Right ventricle myocardium superior (tissue), 1 donor: ENCODE measurements at regions not wholly inside any gene's neighbourhood (a gene's known extent, or its start where the extent isn't known, plus 50 kb on each side); places are given as distances from the start of the nearest gene placed in this dataset.

Source experiments
- ATAC-seq: fragments of 200-7000 bp; cut with Tn5 transposase; one replicate; pipeline ENCODE4 v1.9.1; 2020; ENCODE audit warnings: mild to moderate bottlenecking; ENCODE audit not compliant: poor library complexity
- DNase-seq: peaks from one replicate; pipeline ENCODE4 v3.0.0-alpha.2; 2020
- intact Hi-C: fragments of 100-400 bp; cut with DNase I; formaldehyde crosslinking; loops from one replicate; pipeline ENCODE4 v1.11.2; 2022
- donor health status: DM: no; HTN: yes; CAD: no; lungs with severe emphysema.

DNA sequence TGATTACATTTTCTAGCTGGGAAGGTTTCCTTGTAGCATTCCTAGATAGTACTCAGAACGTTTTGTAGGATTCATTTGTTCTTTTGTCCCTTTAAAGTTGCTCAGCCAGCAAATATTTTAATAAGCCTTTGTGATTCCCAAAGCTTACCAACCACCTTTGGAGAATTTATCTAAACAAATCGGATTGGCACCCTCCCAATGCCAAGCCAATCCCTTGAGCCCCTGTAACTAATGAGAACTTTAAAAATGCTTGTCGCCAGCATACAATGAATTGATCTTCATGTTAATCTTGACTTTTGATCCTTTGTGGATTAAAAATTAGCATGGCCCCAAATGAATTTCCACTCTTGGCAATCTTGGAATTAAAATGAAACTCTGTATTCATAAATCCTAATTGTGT, 559.5 kb downstream of the UTRN start:
- intact Hi-C loops = no loop called here
- DNase-seq = no peak
- no peak for ATAC-seq

DNA sequence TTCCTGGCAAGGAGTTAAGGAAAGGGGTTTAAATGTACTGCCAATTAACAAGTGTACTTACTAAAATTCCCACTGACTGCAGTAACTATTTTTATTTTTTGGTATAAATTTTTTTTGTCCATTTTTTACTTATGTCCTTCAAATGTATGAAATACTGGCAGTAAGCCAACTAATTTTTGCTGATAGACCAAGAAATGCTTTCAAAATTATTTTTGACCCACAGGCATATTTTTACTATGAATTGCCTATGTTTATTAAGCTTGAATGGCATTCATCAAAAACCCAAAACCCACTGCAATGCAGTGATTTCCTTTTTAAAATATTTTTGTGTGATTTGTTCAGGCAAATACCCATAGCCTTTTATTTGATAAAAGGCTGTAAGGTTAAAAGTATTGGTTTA, 560.1 kb downstream of the UTRN start:
- ATAC-seq = no peak
- DNase-seq = no peak
- intact Hi-C loops = no loop called here

DNA sequence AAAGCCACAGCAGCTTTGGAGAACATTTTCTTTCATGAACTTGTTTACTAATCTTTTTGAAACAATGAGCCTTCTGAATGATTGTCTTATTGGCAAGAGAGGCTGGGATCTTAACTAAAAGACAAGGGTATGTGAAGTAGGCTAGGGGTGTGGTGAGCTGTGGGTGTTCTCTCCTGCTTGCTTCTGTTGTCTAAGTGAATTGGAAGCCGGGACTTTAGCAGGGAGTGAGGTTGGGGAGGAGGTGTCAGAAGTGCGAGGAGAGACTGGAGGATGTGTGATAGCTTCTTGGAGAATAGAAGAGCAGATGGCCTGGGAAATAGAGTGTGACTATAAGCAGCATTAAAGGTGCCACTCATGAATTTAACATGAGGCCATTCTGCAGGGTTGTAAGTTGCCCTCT, 562.8 kb downstream of the UTRN start:
- no peak for DNase-seq
- intact Hi-C loops = no loop called here
- ATAC-seq = no peak

DNA sequence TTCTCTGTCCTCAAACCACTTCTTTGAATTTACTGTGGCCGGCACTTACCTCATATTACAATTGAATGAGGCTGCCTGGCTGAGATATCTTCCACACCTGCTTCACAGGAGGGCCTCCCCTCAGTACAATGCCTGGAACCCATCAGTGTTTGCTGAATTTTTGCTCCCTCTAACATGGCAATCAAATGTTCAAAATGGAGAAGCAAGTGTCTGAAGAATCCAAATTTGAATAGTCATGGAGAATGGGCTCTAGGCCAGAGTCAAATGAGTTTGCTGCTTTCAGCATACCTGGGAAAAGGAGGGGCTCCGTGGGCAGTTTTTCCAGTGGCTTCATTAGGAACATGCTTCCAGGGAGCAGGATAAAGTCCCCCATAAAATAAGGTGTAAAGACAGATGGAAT, 564.8 kb downstream of the UTRN start:
- ATAC-seq = no peak
- DNase-seq = no peak
- intact Hi-C loops = no loop called here

DNA sequence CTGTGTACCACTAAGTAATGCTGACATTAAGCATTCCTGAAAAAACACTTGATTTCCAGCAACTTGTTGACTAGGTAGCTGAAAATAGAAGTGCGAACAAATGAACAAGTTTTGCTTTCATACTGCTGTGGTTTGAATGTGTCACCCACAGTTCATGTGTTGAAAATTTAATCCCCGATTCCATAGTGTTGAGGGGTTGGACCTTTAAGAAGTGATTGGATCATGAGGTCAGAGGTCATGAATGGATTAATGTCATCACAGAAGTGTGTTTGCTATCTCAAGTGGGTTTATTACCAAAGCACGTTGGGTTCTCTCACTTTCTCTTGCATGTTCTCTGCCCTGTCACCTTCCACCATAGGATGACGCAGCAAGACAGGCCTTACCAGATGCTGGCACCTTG, 568.5 kb downstream of the UTRN start:
- intact Hi-C loops = no loop called here
- DNase-seq = no peak
- no peak for ATAC-seq

DNA sequence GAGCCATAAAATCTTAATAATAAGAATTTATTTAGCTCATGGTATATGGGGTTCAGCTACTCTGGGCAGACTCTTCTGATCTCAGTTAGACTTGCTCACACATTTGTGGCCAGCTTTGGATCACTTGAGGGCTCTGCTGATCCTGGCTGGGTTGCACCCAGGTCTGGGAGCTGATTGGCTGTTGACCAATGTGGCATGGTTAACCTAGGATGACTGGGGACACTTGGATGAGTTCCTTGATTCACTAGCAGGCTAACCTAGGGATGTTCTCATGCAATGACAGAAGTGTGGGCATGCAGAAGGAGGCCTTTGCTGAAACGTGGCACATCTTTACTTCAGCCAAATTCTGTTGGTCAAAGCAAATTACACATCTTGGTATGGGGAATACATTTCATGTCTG, 569.5 kb downstream of the UTRN start:
- intact Hi-C loops = no loop called here
- DNase-seq = no peak
- ATAC-seq = no peak

DNA sequence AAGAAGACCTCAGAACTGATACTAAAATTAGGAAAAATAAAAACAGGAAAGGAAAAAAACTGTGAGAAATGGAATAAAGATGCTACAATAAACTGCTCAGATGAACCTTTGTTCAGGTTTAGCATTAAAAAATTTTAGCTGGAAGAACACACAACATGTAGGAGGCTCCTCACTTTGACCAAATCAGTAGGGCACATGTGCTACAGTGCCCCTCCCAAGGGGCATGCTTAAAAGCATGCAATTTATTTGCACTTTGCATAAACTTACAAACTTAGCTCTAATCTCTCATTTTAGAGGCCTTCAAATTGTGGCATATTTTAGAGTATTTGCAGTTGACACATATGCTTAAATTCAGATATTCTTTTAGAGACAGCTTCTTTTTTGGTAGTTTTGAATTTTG, 570.2 kb downstream of the UTRN start:
- intact Hi-C loops = no loop called here
- ATAC-seq = no peak

DNA sequence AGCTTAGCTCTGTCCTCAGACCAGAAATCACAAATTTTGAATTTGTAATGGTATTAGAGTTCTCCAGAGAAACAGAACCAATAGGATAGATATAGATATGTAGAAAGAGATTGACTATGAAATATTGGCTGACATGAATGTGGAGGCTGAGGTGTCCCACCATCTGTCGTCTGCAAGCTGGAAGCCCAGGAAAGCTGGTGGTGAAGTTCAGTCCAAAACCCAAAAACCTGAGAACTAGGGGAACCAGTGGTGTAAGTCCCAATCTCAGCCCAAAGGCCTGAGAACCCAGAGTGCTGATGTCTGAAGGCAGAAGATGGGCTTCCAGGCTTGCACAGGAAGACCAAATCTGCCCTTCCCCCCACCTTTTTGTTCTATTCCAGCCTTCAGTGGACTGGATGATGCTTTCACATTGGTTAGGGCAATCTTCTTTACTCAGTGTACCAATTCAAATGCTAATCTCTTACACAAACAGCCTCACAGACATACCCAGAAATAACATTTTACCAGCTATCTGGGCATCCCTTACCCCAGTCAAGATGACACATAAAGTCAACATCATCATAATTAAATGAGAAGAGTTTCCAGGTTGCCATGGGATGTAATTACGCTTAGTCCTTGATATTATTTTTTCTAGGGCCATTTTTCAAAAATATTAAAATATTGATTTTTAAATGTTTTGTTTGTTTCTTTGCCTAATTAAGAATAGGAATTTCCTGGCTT, 570.8 kb downstream of the UTRN start:
- intact Hi-C loops = no loop called here
- DNase-seq (no peak), ATAC-seq (no peak)

More for the DNA sequence above, 570.2 kb downstream of the UTRN start:
- DNase-seq = no peak

DNA sequence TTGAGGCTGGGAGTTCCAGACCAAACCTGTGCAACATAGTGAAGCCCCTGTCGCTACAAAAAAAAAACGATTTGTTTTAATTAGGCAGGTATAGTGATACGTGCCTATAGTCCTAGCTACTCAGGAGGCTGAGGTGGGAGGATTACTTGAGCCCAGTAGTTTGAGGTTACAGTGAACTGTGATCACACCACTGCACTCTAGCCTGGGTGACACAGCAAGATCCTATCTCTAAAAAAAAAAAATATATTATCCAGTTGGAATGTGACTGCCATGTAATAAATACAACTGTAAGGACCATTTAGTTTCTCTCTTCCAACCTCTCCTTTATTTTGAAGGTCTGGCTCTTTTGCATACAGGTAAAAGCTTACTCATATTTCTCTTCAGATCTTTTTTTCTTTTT, 571.5 kb downstream of the UTRN start:
- DNase-seq = no peak
- no peak for ATAC-seq
- intact Hi-C loops = no loop called here

DNA sequence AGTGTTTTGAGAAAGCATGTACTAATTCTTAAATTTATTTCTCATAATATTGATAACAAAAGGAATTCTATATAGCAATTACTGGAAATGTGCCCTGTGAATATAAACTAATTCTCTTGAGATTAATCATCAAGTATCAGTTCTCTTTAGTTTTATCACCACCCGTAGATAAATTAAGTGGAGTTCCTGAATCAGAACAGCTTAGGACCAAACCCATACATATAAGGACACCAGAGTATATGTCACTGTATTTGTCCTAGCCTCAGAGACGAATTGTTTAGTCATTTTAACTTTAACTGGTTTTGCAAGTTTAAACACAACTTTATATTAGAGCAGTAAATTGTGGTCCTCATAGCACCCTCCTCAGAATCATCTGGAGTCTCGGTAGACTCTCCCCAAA, 572.0 kb downstream of the UTRN start:
- intact Hi-C loops = no loop called here
- DNase-seq (no peak), ATAC-seq (no peak)

DNA sequence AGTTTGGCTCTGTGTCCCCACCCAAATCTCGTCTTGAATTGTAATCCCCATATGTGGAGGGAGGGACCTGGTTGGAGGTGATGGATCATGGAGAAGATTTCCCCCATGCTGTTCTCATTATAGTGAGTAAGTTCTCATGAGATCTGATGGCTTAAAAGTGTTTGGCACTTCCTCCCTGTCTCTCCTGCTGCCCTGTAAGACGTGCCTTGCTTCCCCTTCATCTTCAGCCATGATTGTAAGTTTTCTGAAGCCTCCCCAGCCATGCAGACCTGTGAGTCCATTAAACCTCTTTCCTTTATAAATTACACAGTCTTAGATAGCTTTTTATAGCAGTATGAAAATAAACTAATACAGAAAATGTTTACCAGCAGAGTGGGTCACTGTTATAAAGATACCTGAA, 577.6 kb downstream of the UTRN start:
- intact Hi-C loops = no loop called here
- no peak for DNase-seq
- no peak for ATAC-seq

DNA sequence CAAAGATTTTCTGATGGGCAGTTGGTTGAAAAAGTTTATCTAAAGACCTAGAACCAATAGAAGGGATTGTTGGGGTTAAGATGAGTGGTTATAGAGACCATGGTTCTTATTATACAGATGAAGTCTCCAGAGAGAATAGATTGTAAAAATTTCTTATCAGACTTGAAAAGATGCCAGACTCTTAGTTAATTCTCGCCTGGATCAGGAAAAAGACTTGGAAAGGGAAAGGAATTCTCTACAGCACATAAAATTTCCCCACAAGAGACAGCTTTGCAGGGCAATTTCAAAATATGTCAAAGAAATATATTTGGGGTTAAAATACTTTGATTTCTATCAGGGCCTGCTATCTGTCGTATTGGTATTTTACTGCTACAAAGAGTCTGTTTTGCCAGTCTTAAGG, 582.6 kb downstream of the UTRN start:
- DNase-seq = no peak
- intact Hi-C loops = no loop called here
- ATAC-seq = no peak

DNA sequence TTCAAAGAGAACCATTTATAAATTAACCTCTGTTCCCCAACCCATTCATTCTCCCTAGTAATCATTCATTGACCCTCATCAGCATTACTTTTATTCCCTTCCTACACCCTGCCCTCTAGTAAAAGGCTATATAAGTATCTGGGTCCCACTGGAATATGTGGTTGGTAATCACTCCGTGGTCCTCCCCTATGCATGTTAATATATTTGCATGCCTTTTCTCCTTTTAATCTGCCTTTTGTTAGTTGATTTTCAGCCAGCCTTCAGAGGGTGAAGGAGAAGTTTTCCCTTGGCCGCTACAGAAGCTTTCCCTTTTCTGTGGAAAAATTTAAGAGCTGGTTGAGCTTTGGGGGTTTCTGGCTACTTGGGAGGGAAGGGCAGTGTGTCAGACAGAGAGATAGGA, 585.6 kb downstream of the UTRN start:
- DNase-seq = no peak
- intact Hi-C loops = no loop called here
- no peak for ATAC-seq

DNA sequence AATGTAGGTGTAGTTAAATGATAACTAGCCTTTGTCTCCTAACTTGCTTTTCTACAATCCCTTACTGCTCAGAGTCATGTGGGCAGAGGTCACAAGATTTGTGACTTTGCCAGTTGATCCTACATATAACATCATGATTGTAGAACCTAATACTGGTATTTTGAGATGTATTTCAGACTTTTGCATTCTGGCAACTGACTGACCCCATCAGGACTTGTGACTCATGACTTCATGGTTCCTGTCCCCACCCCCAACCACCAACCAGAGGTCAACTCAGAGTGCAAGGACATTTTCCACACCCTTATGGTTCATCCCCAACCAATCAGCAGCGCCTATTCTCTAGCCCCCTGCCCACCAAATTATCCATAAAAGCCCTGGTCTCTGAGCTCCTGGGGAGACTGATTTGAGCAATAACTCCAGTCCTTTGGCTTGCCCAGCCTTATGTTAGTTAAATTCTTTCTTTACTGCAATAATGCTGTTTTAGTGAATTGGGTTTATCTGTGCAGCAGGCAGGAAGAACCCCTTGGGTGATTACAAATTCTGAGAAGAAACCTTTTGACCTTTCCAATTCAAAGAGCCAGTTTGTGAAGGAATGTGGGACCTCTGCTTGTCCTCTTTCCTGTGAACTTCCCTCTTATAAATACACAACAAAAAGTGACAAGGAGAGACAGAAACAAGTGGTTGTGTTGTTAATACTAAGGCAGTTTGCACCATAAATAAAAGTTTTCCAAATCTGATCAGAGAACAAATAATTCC, 588.7 kb downstream of the UTRN start:
- no peak for DNase-seq
- no peak for ATAC-seq
- intact Hi-C loops = no loop called here

DNA sequence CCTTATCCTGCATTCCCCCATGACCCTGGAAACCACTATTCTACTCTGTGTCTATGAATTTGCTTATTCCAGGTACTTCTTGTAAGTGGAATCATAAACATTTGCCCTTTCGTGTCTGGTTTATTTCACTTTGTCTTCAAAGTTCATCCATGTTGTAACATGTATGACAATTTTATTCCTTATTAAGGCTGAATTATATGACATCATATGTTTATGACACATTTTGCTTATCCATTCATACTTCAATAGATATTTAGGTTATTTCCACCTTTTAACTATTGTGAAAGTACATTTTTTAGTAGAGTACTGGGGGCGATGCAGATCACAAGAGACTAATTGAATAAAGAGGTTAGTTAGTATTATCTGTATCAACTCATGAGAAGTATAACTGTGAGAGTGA, 591.6 kb downstream of the UTRN start:
- ATAC-seq (no peak), DNase-seq (no peak)
- intact Hi-C loops = no loop called here

DNA sequence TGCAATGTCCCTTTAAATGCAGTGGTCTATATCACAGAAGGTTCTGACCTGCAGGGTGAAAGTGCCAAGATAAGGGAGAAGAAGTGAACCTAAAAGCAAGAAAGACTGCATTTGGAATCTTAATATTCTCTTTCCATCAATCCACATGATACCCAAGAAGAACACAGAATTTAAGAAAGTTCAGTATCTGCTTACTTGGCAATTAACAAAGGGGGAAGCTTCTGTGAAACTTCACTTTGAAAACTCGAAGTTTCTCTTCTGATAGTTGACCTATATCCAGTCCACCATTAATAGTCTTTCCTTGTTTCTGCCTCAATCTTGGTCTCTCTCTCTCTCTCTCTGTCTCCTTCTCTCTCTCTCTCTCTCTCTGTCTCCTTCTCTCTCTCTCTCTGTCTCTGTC, 592.0 kb downstream of the UTRN start:
- DNase-seq = no peak
- intact Hi-C loops = no loop called here
- no peak for ATAC-seq

DNA sequence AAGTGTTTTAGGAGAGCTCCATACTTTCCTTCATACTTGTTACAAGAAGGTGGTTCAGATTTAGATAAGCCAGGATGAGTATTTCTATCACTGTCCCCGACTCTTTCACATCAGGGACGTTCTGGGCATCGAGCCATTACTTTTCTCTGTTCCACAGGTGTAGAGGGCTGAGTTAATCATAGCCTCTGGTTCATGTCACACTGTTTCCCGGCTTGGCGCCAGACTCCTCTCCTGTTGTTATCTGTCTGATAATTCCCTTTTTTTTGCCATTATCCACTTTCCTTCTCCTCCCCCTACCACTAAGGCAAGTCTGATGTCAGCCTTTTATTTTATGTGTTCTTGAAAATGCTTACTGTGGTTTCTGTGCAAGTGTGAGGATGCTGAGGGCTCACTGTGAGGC, 593.4 kb downstream of the UTRN start:
- intact Hi-C loops = no loop called here
- no peak for ATAC-seq
- no peak for DNase-seq

DNA sequence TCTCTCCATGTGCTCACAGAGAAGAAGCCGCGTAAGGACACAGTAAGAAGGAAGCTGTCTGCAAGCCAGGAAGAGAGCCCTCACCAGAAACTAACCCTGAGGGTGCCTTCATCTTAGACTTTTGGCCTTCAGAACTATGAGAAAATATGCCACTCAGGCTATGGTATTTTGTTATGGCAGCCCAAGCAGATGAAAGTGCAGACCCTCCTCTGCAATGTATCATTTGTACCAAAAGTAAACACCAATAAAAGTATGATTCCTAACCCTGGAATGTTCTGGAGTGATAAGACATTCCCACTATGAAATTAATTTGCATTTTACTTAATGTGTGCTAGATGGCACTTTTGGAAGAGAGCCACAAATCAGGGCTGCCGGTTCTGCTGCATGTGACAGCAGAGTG, 594.3 kb downstream of the UTRN start:
- intact Hi-C loops = no loop called here
- ATAC-seq = no peak

DNA sequence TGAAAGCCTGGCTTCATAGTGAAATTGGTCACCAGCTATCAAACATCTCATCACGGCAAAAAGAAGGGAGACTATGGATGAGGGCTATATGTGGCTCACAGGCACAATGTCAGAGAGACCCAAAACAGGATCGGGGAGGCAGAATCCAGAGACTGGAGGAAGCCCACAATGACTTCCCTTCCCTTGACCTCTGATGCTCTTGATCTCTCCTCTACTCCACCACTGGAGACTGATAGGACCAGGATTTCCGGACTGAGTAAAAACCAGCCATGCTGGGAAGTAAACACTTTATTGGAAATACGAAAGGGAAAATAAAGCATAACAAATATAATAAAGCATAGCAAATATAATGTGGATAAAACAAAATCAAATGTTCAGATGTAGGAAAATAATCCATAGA, 597.3 kb downstream of the UTRN start:
- ATAC-seq (no peak), DNase-seq (no peak)
- intact Hi-C loops = no loop called here

More for the DNA sequence above, 594.3 kb downstream of the UTRN start:
- DNase-seq = no peak

DNA sequence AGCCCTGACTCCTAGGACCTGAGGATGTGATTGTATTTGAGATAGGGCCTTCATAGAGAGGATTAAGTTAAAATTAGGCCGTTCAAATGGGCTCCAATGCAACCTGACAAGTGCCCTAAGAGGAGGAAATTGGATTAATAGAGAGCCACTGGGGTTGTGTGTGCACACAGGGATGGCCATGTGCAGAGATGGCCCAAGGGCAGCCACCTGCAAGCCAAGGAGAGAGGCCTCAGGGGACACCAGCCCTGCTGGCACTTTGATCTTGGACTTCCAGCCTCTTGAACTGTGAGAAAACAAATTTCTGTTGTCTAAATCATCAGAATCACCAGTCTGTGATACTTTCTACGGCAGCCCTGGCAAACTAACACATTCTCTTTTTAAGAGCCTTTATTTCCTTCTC, 598.8 kb downstream of the UTRN start:
- DNase-seq = no peak
- no peak for ATAC-seq
- intact Hi-C loops = no loop called here

DNA sequence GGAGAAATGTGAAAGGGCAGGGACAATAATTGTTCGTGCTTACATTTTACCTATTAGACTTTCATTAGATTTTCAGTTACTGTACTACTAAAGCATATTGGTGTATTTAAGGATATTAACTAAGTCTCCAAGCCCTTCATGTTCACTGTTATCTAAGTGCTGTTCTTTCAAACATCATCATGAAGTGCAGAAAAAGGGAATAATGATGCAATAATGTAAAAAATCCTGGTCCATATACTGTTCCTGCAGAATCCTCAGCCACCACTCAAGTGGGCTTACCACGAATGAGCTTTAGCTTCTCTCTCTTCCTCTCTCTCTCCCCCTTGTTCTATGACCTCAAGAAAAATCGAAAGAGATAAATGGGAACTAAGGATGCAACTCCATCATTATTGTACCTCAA, 600.7 kb downstream of the UTRN start:
- intact Hi-C loops = no loop called here
- no peak for ATAC-seq
- DNase-seq = no peak
